MM.1S (cell line): ENCODE measurements at regions not wholly inside any gene's neighbourhood (a gene's known extent, or its start where the extent isn't known, plus 50 kb on each side); places are given as distances from the start of the nearest gene placed in this dataset.

ENCODE experiments used
- EZH2 ChIP-seq: fragments of 300-600 bp; sonication (generic); optimal IDR thresholded peaks from 2 replicates; pipeline ENCODE3; 2017; ENCODE audit warnings: low read depth, mild to moderate bottlenecking, antibody characterized with exemption, low read length, mixed read lengths
- TF ChIP-seq, protein P1 (sequence below): fragments of 300-600 bp; sonication (generic); IDR thresholded peaks from 2 replicates; pipeline ENCODE4 v1.5.1; 2016; ENCODE audit warnings: antibody characterized with exemption, low read length, mixed read lengths

- TF ChIP-seq, protein P1, sequence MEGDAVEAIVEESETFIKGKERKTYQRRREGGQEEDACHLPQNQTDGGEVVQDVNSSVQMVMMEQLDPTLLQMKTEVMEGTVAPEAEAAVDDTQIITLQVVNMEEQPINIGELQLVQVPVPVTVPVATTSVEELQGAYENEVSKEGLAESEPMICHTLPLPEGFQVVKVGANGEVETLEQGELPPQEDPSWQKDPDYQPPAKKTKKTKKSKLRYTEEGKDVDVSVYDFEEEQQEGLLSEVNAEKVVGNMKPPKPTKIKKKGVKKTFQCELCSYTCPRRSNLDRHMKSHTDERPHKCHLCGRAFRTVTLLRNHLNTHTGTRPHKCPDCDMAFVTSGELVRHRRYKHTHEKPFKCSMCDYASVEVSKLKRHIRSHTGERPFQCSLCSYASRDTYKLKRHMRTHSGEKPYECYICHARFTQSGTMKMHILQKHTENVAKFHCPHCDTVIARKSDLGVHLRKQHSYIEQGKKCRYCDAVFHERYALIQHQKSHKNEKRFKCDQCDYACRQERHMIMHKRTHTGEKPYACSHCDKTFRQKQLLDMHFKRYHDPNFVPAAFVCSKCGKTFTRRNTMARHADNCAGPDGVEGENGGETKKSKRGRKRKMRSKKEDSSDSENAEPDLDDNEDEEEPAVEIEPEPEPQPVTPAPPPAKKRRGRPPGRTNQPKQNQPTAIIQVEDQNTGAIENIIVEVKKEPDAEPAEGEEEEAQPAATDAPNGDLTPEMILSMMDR, result no peak
- no peak for TF ChIP-seq EZH2
Observed at GRCh38 chr4:156685308-156685707, 286.3 kb downstream of the PDGFC start.
